Central memory CD8-positive, alpha-beta T cell (primary cell): ENCODE measurements at regions not wholly inside any gene's neighbourhood (a gene's known extent, or its start where the extent isn't known, plus 50 kb on each side); places are given as distances from the start of the nearest gene placed in this dataset.

Source experiments
- ATAC-seq: fragments of 150-1000 bp; cut with Tn5 transposase; replicated peaks from 2 replicates; pipeline ENCODE4 v1.10.0; 2022; ENCODE audit warnings: mild to moderate bottlenecking, moderate FRiP score, moderate number of reproducible peaks; ENCODE audit not compliant: poor library complexity, severe bottlenecking; ENCODE audit errors: extremely low read depth
- DNase-seq, 2 donors: peaks; one replicate each; pipeline ENCODE4 v3.0.0; 2021; ENCODE audit warnings: low spot score in 2 of 2
- H3K27ac Mint-ChIP-seq: one replicate; pipeline ENCODE4 v1.8.0; 2022; ENCODE audit warnings: low read depth, mild to moderate bottlenecking, moderate library complexity, mixed read lengths
- H3K27me3 Mint-ChIP-seq: one replicate; pipeline ENCODE4 v1.8.0; 2022; ENCODE audit warnings: mixed read lengths
- H3K36me3 Mint-ChIP-seq: one replicate; pipeline ENCODE4 v1.8.0; 2022; ENCODE audit warnings: mild to moderate bottlenecking, moderate library complexity, mixed read lengths; ENCODE audit not compliant: insufficient read depth
- H3K4me1 Mint-ChIP-seq: one replicate; pipeline ENCODE4 v1.8.0; 2022; ENCODE audit warnings: mixed read lengths
- H3K4me3 Mint-ChIP-seq: one replicate; pipeline ENCODE4 v1.8.0; 2022; ENCODE audit warnings: mild to moderate bottlenecking, moderate library complexity, mixed read lengths
- H3K9me3 Mint-ChIP-seq: one replicate; pipeline ENCODE4 v1.8.0; 2022; ENCODE audit warnings: mixed read lengths

DNA sequence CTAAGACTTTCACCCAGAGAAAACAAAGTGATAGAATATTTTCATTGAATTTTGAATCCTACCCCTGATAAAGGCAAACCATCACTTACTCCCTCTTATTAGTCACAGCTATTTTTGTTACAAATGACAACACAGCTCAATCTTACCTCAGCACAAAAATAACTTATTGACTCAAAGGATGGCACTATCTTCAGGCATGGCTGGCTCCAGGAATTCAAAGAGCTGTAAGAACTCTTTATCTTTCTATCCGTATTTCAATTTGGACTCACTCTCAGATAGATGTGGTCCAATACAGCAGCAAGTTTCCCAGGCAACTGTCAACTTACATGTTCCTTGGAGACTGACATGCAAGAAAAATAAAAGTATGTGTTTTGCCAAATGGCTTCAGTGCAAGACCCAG, 709.4 kb upstream of the MDGA2 start:
- Mint-ChIP-seq H3K27ac (no peak overlapping the region), H3K9me3 (peaks cover 22% of the 10 kb centered on the region), H3K27me3 (no peaks in the 10 kb centered on the region), H3K4me1 (no peaks in the 10 kb centered on the region), H3K36me3 (no peaks in the 10 kb centered on the region), H3K4me3 (no peak overlapping the region)
- ATAC-seq: no peak
- no peak for DNase-seq

GRCh38 chr14:48382961-48383360, 707.6 kb upstream of the MDGA2 start:
- Mint-ChIP-seq H3K9me3 (peaks cover 20% of the 10 kb centered on the region), H3K27ac (no peak overlapping the region), H3K4me1 (no peaks in the 10 kb centered on the region), H3K27me3 (no peaks in the 10 kb centered on the region), H3K4me3 (no peak overlapping the region), H3K36me3 (no peaks in the 10 kb centered on the region)
- DNase-seq (no peak), ATAC-seq (no peak)

GRCh38 chr14:48378541-48378940, 703.1 kb upstream of the MDGA2 start:
- H3K4me3 Mint-ChIP-seq: no peak overlapping the region
- peaks cover 15% of the 10 kb centered on the region for H3K9me3 Mint-ChIP-seq
- H3K36me3 Mint-ChIP-seq: no peaks in the 10 kb centered on the region
- no peak for DNase-seq
- H3K27ac Mint-ChIP-seq: no peak overlapping the region
- H3K4me1 Mint-ChIP-seq: no peaks in the 10 kb centered on the region
- no peaks in the 10 kb centered on the region for H3K27me3 Mint-ChIP-seq
- no peak for ATAC-seq

DNA sequence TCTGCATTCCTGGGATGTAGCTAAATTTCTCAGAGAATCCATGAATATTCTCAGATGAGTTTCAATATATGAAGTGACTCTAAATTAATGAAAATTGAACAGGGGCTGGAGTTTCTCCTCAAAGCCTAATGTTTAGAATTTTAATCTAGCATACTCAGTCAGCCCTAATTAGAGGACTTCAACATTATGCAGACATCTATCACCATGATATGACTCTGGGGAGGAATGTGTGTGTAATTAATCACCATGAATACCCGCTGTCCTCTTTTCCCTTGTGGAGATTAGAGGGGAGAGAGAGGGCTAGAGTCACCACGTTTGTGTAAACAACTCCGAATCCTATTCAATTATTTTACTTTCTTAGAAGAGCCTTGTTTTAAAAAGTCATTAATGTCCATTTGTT, 698.6 kb upstream of the MDGA2 start:
- DNase-seq: no peak
- H3K36me3 Mint-ChIP-seq: no peaks in the 10 kb centered on the region
- H3K4me1 Mint-ChIP-seq: no peaks in the 10 kb centered on the region
- H3K27ac Mint-ChIP-seq: no peak overlapping the region
- peaks cover 16% of the 10 kb centered on the region for H3K9me3 Mint-ChIP-seq
- H3K4me3 Mint-ChIP-seq: no peak overlapping the region
- ATAC-seq: no peak
- no peaks in the 10 kb centered on the region for H3K27me3 Mint-ChIP-seq

DNA sequence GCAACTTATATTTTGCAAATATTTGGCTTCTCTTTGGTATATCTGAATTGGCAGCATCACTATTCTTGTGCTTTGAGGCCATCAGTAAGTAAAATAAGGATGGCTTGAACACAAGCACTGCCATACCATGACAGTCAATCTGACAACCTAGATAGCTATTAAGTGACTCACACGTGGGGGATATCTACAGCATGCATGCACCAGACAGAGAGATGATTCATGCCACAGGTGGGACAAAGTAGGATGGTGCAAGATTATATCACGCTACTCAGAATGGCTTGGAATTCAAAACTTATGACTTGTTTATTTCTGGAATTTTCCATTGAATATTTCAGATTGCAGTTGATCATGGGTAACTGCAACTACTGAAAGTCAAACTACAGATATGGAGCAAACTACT, 675.6 kb upstream of the MDGA2 start:
- DNase-seq: no peak
- Mint-ChIP-seq H3K27me3 (no peaks in the 10 kb centered on the region), H3K4me1 (no peaks in the 10 kb centered on the region), H3K9me3 (peaks cover 16% of the 10 kb centered on the region), H3K27ac (no peak overlapping the region), H3K4me3 (no peak overlapping the region), H3K36me3 (no peaks in the 10 kb centered on the region)
- no peak for ATAC-seq

DNA sequence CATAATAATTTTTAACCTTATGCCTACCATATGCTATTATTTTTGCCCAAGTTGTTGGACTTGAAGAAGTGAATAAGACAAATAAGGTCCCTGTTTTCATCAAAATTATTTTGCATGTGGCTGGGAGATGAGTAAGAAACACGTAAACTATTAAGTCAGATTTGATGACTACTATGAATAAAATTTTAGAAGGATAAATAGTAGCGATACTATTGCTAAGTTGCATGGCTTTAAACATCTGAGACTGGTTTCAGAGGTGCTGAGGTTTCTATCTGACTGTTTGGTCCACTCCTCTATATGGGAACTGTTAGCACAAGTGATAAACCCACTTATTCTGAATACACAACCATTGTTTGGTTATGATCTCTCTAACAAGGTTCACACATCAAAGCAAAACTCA, 674.3 kb upstream of the MDGA2 start:
- H3K4me1 Mint-ChIP-seq: no peaks in the 10 kb centered on the region
- H3K27ac Mint-ChIP-seq: no peak overlapping the region
- DNase-seq (no peak), ATAC-seq (no peak)
- H3K9me3 Mint-ChIP-seq: peaks cover 11% of the 10 kb centered on the region
- H3K27me3 Mint-ChIP-seq: no peaks in the 10 kb centered on the region
- no peaks in the 10 kb centered on the region for H3K36me3 Mint-ChIP-seq
- H3K4me3 Mint-ChIP-seq: no peak overlapping the region

- H3K4me3 Mint-ChIP-seq: no peak overlapping the region
- H3K36me3 Mint-ChIP-seq: no peaks in the 10 kb centered on the region
- ATAC-seq (no peak), DNase-seq (no peak)
- peaks cover 37% of the 10 kb centered on the region for H3K9me3 Mint-ChIP-seq
- no peaks in the 10 kb centered on the region for H3K27me3 Mint-ChIP-seq
- no peaks in the 10 kb centered on the region for H3K4me1 Mint-ChIP-seq
- H3K27ac Mint-ChIP-seq: no peak overlapping the region
Measured at GRCh38 chr14:48341069-48341468, 665.7 kb upstream of the MDGA2 start.

GRCh38 chr14:48333221-48333920, 658.0 kb upstream of the MDGA2 start:
- DNase-seq: no peak
- no peaks in the 10 kb centered on the region for H3K27me3 Mint-ChIP-seq
- no peak overlapping the region for H3K4me3 Mint-ChIP-seq
- peaks cover 21% of the 10 kb centered on the region for H3K9me3 Mint-ChIP-seq
- H3K36me3 Mint-ChIP-seq: no peaks in the 10 kb centered on the region
- H3K27ac Mint-ChIP-seq: no peak overlapping the region
- H3K4me1 Mint-ChIP-seq: no peaks in the 10 kb centered on the region
- ATAC-seq: no peak

GRCh38 chr14:48331421-48331820, 656.0 kb upstream of the MDGA2 start:
- Mint-ChIP-seq H3K9me3 (peaks cover 14% of the 10 kb centered on the region), H3K36me3 (no peaks in the 10 kb centered on the region), H3K27me3 (no peaks in the 10 kb centered on the region), H3K4me1 (no peaks in the 10 kb centered on the region), H3K4me3 (no peak overlapping the region), H3K27ac (no peak overlapping the region)
- no peak for ATAC-seq
- no peak for DNase-seq

DNA sequence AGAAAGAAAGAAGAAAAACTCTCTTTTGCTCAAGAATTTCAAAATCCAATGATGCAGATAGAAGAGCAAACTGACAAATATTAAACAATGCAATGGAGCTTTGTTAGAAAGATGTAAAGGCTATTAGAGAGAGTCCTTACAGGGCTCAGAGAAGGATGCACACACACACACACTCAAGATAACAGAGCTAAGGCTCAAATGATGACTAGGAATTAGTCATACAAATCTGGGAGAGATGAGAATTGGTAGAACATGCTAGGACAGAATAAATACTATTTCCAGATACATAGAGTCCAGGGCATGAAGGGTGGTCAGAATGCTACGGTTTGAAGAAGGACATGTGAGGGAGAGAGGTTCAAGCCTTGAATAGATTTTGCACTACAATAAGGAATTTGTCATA, 650.1 kb upstream of the MDGA2 start:
- DNase-seq (no peak), ATAC-seq (no peak)
- H3K9me3 Mint-ChIP-seq: peaks cover 13% of the 10 kb centered on the region
- H3K27ac Mint-ChIP-seq: no peak overlapping the region
- no peaks in the 10 kb centered on the region for H3K4me1 Mint-ChIP-seq
- H3K4me3 Mint-ChIP-seq: no peak overlapping the region
- no peaks in the 10 kb centered on the region for H3K36me3 Mint-ChIP-seq
- no peaks in the 10 kb centered on the region for H3K27me3 Mint-ChIP-seq

- H3K9me3 Mint-ChIP-seq: peaks cover 13% of the 10 kb centered on the region
- H3K36me3 Mint-ChIP-seq: no peaks in the 10 kb centered on the region
- no peak overlapping the region for H3K27ac Mint-ChIP-seq
- H3K27me3 Mint-ChIP-seq: no peaks in the 10 kb centered on the region
- no peak for ATAC-seq
- DNase-seq: no peak
- no peak overlapping the region for H3K4me3 Mint-ChIP-seq
- no peaks in the 10 kb centered on the region for H3K4me1 Mint-ChIP-seq
Measured at GRCh38 chr14:48323665-48324064, 648.3 kb upstream of the MDGA2 start.

GRCh38 chr14:48319823-48320222, 644.4 kb upstream of the MDGA2 start:
- Mint-ChIP-seq H3K36me3 (no peaks in the 10 kb centered on the region), H3K27me3 (no peaks in the 10 kb centered on the region), H3K4me3 (no peak overlapping the region), H3K4me1 (no peaks in the 10 kb centered on the region), H3K27ac (no peak overlapping the region), H3K9me3 (no peaks in the 10 kb centered on the region)
- DNase-seq: no peak
- ATAC-seq: no peak

DNA sequence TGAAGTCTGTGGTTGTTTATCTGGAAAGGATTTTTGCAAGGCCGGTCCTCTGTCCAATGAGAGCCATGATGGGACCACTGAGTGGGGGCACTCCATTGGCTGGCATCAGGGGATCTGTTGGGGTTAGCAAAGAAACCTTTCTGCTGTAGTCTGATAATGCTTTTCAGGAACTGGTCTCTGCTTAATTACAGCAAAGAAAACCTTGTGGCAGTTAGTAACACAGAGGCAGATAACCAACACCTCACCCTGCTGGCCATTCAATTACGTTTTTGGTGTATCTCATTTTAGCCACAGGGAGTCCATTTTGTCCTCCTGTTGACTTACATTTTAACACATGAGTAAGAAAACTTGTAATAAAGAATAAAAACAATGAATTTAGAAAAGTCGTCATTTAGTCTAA, 629.3 kb upstream of the MDGA2 start:
- Mint-ChIP-seq H3K4me1 (no peaks in the 10 kb centered on the region), H3K4me3 (no peak overlapping the region), H3K27me3 (no peaks in the 10 kb centered on the region), H3K36me3 (no peaks in the 10 kb centered on the region), H3K9me3 (peaks cover 6% of the 10 kb centered on the region), H3K27ac (no peak overlapping the region)
- no peak for DNase-seq
- ATAC-seq: no peak

DNA sequence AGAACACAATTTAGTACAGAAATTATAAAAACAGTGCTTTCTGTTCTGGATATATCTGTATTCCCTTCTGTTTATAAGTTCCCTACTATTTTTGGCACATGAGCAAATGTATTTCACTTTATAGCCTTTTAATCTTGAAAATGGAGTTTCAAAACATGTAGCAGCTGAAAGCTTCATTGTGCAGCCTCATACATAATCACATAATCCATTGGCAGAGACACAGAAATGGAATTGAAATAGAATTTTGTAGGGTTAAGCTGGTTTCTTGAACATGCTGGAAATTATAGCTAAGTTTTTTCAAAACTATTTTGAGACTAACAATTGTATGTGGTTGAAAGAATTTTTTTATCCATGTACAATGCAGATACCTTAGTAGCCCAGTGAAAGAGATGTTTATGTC, 614.3 kb upstream of the MDGA2 start:
- no peak for DNase-seq
- Mint-ChIP-seq H3K27me3 (no peaks in the 10 kb centered on the region), H3K9me3 (peaks cover under 1% of the 10 kb centered on the region), H3K36me3 (no peaks in the 10 kb centered on the region), H3K4me3 (no peak overlapping the region), H3K4me1 (no peaks in the 10 kb centered on the region), H3K27ac (no peak overlapping the region)
- ATAC-seq: no peak
